Ishikawa (cell line): ENCODE measurements at regions not wholly inside any gene's neighbourhood (a gene's known extent, or its start where the extent isn't known, plus 50 kb on each side); places are given as distances from the start of the nearest gene placed in this dataset.

ENCODE experiments used
- CEBPB ChIP-seq: IDR thresholded peaks from 2 replicates; pipeline ENCODE4 v1.6.1; 2012
- CREB1 ChIP-seq: IDR thresholded peaks from 2 replicates; pipeline ENCODE4 v1.6.1; 2012; ENCODE audit warnings: low read depth
- EGR1 ChIP-seq: IDR thresholded peaks from 2 replicates; pipeline ENCODE4 v1.6.1; 2012
- EP300 ChIP-seq: IDR thresholded peaks from 2 replicates; pipeline ENCODE4 v1.6.1; 2012; ENCODE audit warnings: borderline replicate concordance
- FOXM1 ChIP-seq: IDR thresholded peaks from 2 replicates; pipeline ENCODE4 v1.6.1; 2012; ENCODE audit warnings: low read depth, borderline replicate concordance
- MAX ChIP-seq: IDR thresholded peaks from 2 replicates; pipeline ENCODE4 v1.6.1; 2012
- NFIC ChIP-seq: IDR thresholded peaks from 2 replicates; pipeline ENCODE4 v1.6.1; 2012
- RAD21 ChIP-seq: IDR thresholded peaks from 2 replicates; pipeline ENCODE4 v1.6.1; 2012; ENCODE audit warnings: low read depth
- TAF1 ChIP-seq: IDR thresholded peaks from 2 replicates; pipeline ENCODE4 v1.6.1; 2012; ENCODE audit warnings: low read depth, mild to moderate bottlenecking
- TCF12 ChIP-seq: IDR thresholded peaks from 2 replicates; pipeline ENCODE4 v1.6.1; 2012; ENCODE audit warnings: low read depth
- TEAD4 ChIP-seq: IDR thresholded peaks from 2 replicates; pipeline ENCODE4 v1.6.1; 2012
- YY1 ChIP-seq: IDR thresholded peaks from 2 replicates; pipeline ENCODE4 v1.6.1; 2012; ENCODE audit warnings: low read depth
- ZBTB7A ChIP-seq: IDR thresholded peaks from 2 replicates; pipeline ENCODE4 v1.6.1; 2012; ENCODE audit warnings: low read depth
- TF ChIP-seq, protein P1 (sequence below): IDR thresholded peaks from 2 replicates; pipeline ENCODE4 v1.6.1; 2012
- TF ChIP-seq, protein P2 (sequence below): IDR thresholded peaks from 2 replicates; pipeline ENCODE4 v1.6.1; 2012; ENCODE audit warnings: low read depth, mild to moderate bottlenecking

DNA sequence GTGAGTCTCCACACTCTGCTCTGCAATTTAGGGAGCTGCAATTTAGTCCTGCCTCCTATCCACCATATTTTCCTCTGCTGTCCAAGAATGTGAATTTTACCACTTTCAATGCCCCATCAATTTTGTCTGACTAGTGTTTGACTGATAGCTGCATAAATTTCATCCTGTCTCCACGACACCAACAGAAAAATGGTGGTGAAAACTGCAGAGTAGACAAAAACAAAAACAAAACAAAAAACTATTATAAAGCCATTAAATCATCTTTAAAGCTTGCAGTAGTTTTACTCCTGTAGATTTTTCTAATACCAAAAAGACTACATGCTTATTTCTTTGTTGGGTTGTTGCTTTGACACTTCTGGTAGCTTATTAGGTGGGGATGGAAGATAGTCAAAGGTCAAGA is 322.0 kb downstream of the PAX1 start:
- TF ChIP-seq NFIC (no peak), MAX (no peak), CREB1 (no peak), TAF1 (no peak), CEBPB (no peak), TEAD4 (no peak), YY1 (no peak), FOXM1 (no peak), ZBTB7A (no peak), EP300 (no peak), TCF12 (no peak), RAD21 (no peak), EGR1 (no peak)
- TF ChIP-seq, protein P1, sequence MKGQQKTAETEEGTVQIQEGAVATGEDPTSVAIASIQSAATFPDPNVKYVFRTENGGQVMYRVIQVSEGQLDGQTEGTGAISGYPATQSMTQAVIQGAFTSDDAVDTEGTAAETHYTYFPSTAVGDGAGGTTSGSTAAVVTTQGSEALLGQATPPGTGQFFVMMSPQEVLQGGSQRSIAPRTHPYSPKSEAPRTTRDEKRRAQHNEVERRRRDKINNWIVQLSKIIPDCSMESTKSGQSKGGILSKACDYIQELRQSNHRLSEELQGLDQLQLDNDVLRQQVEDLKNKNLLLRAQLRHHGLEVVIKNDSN, result no peak
- TF ChIP-seq, protein P2, sequence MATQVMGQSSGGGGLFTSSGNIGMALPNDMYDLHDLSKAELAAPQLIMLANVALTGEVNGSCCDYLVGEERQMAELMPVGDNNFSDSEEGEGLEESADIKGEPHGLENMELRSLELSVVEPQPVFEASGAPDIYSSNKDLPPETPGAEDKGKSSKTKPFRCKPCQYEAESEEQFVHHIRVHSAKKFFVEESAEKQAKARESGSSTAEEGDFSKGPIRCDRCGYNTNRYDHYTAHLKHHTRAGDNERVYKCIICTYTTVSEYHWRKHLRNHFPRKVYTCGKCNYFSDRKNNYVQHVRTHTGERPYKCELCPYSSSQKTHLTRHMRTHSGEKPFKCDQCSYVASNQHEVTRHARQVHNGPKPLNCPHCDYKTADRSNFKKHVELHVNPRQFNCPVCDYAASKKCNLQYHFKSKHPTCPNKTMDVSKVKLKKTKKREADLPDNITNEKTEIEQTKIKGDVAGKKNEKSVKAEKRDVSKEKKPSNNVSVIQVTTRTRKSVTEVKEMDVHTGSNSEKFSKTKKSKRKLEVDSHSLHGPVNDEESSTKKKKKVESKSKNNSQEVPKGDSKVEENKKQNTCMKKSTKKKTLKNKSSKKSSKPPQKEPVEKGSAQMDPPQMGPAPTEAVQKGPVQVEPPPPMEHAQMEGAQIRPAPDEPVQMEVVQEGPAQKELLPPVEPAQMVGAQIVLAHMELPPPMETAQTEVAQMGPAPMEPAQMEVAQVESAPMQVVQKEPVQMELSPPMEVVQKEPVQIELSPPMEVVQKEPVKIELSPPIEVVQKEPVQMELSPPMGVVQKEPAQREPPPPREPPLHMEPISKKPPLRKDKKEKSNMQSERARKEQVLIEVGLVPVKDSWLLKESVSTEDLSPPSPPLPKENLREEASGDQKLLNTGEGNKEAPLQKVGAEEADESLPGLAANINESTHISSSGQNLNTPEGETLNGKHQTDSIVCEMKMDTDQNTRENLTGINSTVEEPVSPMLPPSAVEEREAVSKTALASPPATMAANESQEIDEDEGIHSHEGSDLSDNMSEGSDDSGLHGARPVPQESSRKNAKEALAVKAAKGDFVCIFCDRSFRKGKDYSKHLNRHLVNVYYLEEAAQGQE, result no peak

- no peak for TF ChIP-seq EP300
- no peak for TF ChIP-seq TAF1
- no peak for TF ChIP-seq RAD21
- TF ChIP-seq ZBTB7A, result no peak
- TF ChIP-seq, protein P2, result no peak
- no peak for TF ChIP-seq CREB1
- TF ChIP-seq YY1, result no peak
- no peak for TF ChIP-seq FOXM1
- TF ChIP-seq CEBPB, result no peak
- no peak for TF ChIP-seq EGR1
- no peak for TF ChIP-seq NFIC
- TF ChIP-seq TCF12, result no peak
- TF ChIP-seq MAX, result no peak
- TF ChIP-seq, protein P1, result no peak
- no peak for TF ChIP-seq TEAD4
Measured at GRCh38 chr20:22020201-22020600, 314.7 kb downstream of the PAX1 start.

GRCh38 chr20:22008456-22008855 is 303.0 kb downstream of the PAX1 start:
- TF ChIP-seq TCF12 (no peak), NFIC (no peak), CREB1 (no peak), TAF1 (no peak), CEBPB (no peak), ZBTB7A (no peak), FOXM1 (no peak), YY1 (no peak), TEAD4 (no peak), EGR1 (no peak), RAD21 (no peak), MAX (no peak), EP300 (no peak)
- TF ChIP-seq, protein P1, result no peak
- TF ChIP-seq, protein P2, result no peak

DNA sequence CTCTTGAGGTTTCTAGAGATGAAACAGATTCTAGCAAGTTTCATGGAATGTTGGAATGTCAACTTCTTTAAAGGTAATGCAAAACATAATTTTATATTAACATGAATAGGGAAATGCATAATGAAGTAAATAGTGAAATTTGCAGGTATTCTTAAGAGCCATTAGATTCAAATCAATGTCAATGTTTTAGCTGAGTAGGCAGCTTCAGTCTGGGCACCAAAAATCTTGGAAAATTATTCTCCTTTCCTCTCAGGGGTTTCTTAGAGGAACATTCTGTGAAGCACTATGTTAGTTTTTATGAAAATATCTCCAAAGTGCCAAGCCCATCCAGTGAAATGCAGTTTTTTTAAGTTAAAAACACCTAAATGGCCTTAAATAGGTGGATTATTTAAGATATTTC is 300.8 kb downstream of the PAX1 start:
- TF ChIP-seq TCF12 (no peak), EP300 (no peak)
